ENCODE measurements at regions not wholly inside any gene's neighbourhood (a gene's known extent, or its start where the extent isn't known, plus 50 kb on each side); places are given as distances from the start of the nearest gene placed in this dataset.
"Not testable (repeated sequence)": the region's sequence is repeated elsewhere in the genome, so short reads cannot be mapped to it uniquely, and the experiment has no call there.

DNA sequence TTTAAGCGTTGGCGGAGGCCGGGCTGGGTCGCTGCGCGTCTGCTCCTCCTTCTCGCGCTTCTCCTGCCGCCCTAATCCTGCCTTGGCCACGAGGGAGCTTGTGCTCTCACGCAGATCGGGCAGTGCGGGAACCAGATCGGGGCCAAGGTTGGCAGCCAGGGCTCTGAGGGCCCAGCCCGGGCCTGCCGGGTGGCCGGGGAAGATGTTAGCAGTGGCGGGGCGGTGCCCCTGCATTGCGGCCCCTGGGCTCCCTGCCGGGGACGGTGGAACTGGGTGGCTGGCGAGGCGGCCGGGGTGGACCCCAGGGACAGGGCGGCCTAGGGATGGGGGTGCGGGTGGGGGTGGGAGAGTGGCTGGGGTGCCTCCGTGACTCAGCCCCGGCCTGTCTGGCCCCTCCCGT is 297.4 kb downstream of the CACNA1B start:
- ATAC-seq, H3K27ac Mint-ChIP-seq, H3K9me3 Mint-ChIP-seq, H3K4me3 Mint-ChIP-seq, H3K27me3 Mint-ChIP-seq, H3K36me3 Mint-ChIP-seq, H3K4me1 Mint-ChIP-seq: not testable (repeated sequence)

DNA sequence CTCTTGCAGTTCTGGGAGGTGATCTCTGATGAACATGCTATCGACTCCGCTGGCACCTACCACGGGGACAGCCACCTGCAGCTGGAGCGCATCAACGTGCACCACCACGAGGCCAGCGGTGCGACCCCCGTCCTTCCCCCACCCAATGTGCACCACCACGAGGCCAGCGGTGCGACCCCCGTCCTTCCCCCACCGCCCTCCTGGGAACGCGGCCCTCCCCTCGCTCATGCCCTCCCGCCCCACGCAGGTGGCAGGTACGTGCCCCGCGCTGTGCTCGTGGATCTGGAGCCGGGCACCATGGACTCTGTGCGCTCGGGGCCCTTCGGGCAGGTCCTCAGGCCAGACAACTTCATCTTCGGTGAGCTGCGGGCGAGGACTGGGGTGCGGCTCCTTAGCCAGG is 297.8 kb downstream of the CACNA1B start:
- not testable (repeated sequence) for H3K4me3 Mint-ChIP-seq, H3K36me3 Mint-ChIP-seq, H3K9me3 Mint-ChIP-seq, H3K27ac Mint-ChIP-seq, ATAC-seq, H3K4me1 Mint-ChIP-seq, H3K27me3 Mint-ChIP-seq

DNA sequence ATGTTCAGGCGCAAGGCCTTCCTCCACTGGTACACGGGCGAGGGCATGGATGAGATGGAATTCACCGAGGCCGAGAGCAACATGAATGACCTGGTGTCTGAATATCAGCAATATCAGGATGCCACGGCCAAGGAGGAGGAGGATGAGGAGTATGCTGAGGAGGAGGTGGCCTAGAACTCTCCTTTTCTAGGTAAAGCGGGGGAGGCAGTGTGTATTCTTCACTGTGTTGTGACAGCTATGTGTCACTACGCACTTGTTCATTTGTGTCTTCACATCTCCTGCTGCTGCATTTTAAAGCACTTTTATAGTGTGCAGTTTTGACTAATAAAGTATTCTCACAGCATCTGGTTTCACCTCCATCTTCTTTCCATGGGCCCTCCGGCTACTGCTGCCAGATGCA is 299.5 kb downstream of the CACNA1B start:
- H3K9me3 Mint-ChIP-seq, H3K4me1 Mint-ChIP-seq, H3K27me3 Mint-ChIP-seq, ATAC-seq, H3K36me3 Mint-ChIP-seq, H3K27ac Mint-ChIP-seq, H3K4me3 Mint-ChIP-seq: not testable (repeated sequence)

DNA sequence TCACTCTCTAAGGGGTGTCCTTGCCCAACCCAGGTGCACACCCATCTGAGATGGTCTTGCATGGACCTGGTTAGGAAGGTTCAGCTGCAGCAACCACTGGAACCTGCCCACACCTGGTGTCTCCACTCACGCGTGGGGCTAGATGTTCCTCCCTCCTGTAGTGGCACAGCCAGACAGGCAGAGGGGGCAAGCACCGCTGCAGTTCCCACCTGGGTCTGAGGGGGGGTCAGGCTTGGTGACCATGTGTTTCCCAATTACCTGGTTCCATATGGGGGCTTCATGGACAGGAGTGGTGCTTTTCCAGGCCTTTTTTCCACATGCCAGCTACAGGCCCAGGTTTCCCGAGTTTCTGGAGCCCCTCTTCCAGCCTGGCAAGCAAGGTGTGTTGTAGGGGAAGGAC is 301.4 kb downstream of the CACNA1B start:
- H3K27ac Mint-ChIP-seq, H3K4me1 Mint-ChIP-seq, ATAC-seq, H3K9me3 Mint-ChIP-seq, H3K27me3 Mint-ChIP-seq, H3K4me3 Mint-ChIP-seq, H3K36me3 Mint-ChIP-seq: not testable (repeated sequence)

DNA sequence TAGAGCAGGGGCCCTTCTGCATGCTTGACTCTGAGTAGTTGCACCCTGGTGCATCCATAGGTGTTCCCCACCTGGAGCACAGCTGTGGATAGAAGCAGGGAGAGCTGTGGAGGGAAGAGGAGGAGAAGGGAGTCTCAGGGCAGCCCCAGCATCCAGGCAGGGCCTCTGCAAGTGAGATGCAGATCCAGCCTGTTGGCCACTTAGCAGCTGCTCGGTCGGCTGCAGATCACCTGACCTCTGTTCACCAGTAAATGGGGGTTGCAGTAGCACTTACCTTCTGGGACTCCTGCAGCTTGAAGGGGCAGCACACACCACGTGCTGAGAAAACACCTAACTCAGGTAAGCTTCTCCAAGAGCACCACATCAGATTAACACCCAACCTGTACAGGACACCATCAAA is 302.1 kb downstream of the CACNA1B start:
- not testable (repeated sequence) for H3K27ac Mint-ChIP-seq, H3K4me1 Mint-ChIP-seq, H3K4me3 Mint-ChIP-seq, ATAC-seq, H3K27me3 Mint-ChIP-seq, H3K36me3 Mint-ChIP-seq, H3K9me3 Mint-ChIP-seq

DNA sequence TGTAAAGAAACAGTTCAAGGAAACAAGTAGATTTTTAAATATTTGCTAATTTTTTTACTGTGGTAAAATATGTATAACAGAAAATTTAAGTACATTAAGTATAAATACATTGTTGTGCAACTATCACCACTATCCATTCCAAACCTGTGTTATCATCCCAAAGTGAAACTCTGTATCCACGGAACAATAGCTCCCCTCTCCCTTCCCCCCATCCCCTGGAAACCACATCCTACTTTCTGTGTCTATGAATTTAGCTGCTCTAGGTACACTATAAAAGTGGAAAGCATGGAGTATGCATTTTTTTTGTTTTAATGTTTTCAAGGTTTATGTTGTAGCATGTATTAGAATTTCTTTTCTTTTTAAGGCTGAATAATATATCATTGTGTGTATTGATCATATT is 304.4 kb downstream of the CACNA1B start:
- not testable (repeated sequence) for H3K27ac Mint-ChIP-seq, H3K27me3 Mint-ChIP-seq, H3K36me3 Mint-ChIP-seq, H3K4me1 Mint-ChIP-seq, ATAC-seq, H3K9me3 Mint-ChIP-seq, H3K4me3 Mint-ChIP-seq

DNA sequence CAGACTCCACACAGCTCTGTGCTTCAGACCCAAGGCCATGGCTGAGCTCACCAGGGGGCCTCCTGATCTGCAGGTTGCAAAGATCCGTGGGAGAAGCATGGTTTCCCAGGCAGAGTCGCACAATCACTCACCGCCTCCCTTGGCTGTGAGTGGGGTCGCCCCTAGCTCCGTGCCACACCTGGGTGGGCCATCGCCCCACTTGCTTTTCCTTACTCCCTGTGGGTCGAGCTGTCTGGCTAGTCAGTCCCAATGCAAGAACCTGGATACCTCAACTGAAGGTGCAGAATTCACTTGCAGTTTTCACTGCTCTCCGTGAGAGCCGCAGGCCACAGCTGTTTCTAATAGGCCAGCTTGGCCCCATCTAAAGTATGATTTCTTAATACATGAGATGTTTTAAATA is 319.6 kb downstream of the CACNA1B start:
- not testable (repeated sequence) for ATAC-seq, H3K4me1 Mint-ChIP-seq, H3K9me3 Mint-ChIP-seq, H3K27ac Mint-ChIP-seq, H3K36me3 Mint-ChIP-seq, H3K27me3 Mint-ChIP-seq, H3K4me3 Mint-ChIP-seq

DNA sequence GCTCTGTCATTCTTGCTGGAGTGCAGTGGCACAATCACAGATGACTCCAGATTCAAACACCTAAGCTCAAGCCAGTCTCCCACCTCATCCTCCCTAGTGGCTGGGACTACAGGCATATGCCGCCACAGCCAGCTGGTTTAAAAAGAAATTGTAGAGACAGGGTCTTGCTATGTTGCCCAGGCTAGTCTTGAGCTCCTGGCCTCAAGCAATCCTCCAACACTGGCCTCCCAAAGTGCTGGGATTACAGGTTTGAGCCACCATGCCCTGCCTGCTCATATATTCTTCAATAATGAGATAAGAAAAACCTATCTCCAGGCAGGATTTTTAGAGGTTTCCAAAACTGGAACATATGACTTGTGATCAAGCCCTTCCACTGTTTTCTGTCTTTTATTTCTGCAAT is 321.4 kb downstream of the CACNA1B start:
- not testable (repeated sequence) for H3K27ac Mint-ChIP-seq, H3K4me3 Mint-ChIP-seq, H3K27me3 Mint-ChIP-seq, H3K4me1 Mint-ChIP-seq, H3K9me3 Mint-ChIP-seq, H3K36me3 Mint-ChIP-seq, ATAC-seq

DNA sequence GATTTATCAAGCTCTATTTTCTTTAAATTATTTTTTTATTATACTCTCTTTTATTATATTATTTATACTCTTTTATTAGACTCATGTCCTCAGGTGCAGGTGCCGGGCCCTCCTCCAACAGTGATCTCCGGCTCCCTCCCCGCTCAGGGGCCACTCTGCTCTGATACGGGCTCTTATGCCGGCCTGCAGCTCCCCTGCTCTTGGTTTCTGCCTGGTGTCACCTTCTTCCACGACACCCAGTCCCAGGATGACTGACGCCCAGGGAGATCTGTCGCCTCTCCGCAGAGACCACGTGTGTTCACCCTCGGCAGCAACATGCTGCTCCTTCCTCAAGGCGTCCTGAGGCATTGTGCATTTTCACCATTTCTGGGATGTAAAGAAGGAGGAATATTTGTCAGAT is 322.3 kb downstream of the CACNA1B start:
- H3K4me3 Mint-ChIP-seq, H3K27ac Mint-ChIP-seq, H3K27me3 Mint-ChIP-seq, H3K36me3 Mint-ChIP-seq, ATAC-seq, H3K4me1 Mint-ChIP-seq, H3K9me3 Mint-ChIP-seq: not testable (repeated sequence)

DNA sequence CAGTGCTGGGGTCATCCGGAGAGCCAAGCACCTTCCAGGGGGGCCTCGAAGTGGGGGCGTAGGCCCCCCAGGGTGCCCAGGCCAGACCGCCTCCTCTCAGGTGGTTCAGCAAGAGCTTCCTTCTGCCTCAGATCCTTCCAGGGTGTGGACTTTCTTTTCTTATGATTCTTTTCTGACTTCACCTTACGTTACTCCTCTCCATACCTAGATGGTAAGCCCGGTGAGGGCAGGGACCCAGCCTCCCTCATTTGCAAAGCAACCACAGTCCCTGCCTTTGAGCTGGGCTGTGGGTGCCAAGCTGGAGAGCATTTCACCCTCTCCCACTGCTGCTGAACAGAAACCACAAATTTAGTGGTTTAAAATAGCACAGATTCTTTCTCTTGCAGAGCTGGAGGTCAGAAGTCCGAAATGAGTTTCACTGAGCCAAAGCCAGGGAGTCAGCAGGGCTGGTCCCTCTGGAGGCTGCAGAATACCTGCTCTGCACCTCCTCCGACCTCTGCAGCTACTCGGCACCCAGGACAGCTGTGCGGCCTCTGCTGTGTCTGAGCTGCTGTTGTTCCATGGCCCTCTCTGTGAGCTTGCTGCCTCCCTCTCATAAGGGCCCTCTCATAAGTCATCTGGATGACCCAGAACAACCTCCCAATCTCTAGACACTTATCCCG is 323.0 kb downstream of the CACNA1B start:
- not testable (repeated sequence) for H3K36me3 Mint-ChIP-seq, H3K4me1 Mint-ChIP-seq, H3K27ac Mint-ChIP-seq, H3K4me3 Mint-ChIP-seq, H3K9me3 Mint-ChIP-seq, H3K27me3 Mint-ChIP-seq
- ATAC-seq = peak; percentile 53

DNA sequence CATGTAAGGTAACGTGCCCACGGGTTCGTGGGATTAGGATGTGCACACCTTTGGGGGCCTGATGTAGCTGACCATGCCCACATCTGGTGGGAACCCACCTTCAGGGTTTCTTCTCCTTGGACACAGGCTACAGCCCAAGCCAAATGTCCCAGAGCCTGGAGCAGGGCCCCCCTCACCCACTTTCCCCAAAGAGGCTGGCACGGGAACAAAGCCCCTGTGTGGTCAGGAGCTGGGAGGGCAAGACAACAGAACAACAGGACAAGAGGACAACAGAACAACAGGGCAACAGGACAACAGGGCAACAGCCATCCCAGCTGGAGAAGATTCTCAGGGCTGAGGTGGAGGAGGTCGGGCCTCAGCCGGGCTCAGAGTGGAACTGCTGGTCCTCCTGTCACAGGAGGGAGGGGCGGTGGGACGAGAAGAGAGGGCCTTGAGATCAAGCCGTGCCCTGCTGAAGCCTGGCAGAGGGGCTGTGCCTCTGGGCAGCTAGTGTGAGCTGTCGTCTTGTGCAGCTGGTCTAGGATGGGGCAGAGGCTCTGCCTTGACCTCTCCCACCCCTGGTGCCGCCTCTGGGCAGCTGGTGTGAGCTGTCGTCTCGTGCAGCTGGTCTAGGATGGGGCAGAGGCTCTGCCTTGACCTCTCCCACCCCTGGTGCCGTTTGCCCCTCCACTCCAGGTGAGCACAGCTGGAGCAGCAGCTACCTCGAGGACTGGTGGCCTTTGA is 323.7 kb downstream of the CACNA1B start:
- not testable (repeated sequence) for H3K4me3 Mint-ChIP-seq, H3K27ac Mint-ChIP-seq, H3K9me3 Mint-ChIP-seq, H3K27me3 Mint-ChIP-seq, H3K36me3 Mint-ChIP-seq, H3K4me1 Mint-ChIP-seq
- peak; percentile 16 for ATAC-seq

DNA sequence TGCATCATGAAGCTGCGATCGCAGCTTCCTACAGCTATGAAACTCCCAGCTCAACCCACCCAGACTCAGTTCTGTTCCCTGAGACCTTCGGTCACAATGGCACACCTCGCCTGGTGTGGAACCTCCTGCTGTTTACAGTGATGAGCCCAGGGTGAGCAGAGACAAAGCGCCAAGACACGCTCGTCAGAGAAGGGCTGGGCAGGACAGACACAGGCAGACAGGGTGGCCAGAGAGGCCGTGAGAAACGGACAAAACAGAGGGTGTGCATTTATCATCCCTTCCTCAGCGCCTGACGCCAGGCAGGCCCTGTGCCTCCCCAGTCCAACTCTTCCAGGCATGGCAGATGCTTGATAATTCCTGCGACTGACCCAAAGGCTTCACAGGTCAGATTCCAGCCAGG is 324.5 kb downstream of the CACNA1B start:
- H3K9me3 Mint-ChIP-seq, H3K27me3 Mint-ChIP-seq, H3K4me1 Mint-ChIP-seq, H3K27ac Mint-ChIP-seq, H3K4me3 Mint-ChIP-seq, H3K36me3 Mint-ChIP-seq, ATAC-seq: not testable (repeated sequence)

DNA sequence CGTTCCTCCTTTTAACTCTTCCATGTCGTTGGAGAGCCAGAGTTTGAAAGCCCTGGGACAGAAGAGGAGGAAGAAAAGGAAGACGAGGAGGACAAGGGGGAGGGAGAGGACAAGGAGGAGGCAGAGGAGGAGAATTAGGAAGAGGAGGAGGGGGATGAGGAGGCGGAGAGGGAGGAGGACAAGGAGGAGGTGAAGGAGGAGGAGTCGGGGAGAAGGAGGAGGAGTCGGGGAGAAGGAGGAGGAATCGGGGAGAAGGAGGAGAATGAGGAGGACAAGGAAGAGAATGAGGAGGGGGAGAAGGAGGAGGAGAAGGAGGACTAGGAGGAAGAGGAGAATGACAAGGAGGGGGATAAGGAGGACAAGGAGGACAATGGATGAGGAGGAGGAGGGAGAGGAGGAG is 325.7 kb downstream of the CACNA1B start:
- H3K36me3 Mint-ChIP-seq, H3K4me1 Mint-ChIP-seq, H3K27me3 Mint-ChIP-seq, H3K9me3 Mint-ChIP-seq, ATAC-seq, H3K4me3 Mint-ChIP-seq, H3K27ac Mint-ChIP-seq: not testable (repeated sequence)

DNA sequence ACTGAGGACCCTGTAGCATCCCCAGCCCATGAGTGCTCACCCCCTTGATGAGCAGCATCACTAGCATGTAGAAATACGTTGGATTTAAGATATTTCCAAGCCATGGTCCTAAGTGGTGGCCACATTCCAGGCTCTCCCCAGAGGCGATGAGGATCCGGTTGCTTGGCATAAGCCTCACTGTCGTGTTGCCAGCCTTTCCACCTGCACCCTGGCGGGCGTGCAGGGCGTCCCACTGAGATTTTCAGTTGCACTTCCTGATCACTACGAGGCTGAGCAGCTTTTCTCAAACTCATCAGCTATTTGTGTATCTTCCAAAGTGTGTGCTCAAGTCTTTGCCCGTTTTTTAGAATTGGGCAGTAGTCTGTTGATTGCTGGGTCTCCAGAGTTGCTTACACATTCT is 326.3 kb downstream of the CACNA1B start:
- H3K27ac Mint-ChIP-seq, ATAC-seq, H3K9me3 Mint-ChIP-seq, H3K36me3 Mint-ChIP-seq, H3K4me3 Mint-ChIP-seq, H3K27me3 Mint-ChIP-seq, H3K4me1 Mint-ChIP-seq: not testable (repeated sequence)

DNA sequence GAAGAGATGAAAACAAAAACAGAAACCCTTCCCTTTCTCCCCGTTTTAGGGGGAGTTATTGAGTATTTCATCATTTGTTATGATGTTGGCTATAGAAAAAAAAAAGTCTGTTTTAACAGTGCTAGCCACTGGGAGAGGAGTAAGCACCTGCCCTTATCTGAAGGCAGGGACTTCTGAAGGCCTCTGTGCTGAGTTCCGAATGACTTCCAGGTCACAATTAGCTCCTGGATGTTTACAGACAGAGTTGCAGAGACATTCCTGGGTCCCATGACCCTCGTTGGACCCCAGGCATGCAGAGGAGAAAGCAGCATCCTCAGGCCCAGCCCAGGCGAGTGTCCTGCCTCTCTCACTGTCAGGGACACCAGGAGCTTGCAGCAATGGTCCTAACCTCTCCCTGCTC is 328.5 kb downstream of the CACNA1B start:
- H3K36me3 Mint-ChIP-seq, H3K27me3 Mint-ChIP-seq, H3K27ac Mint-ChIP-seq, ATAC-seq, H3K9me3 Mint-ChIP-seq, H3K4me1 Mint-ChIP-seq, H3K4me3 Mint-ChIP-seq: not testable (repeated sequence)

DNA sequence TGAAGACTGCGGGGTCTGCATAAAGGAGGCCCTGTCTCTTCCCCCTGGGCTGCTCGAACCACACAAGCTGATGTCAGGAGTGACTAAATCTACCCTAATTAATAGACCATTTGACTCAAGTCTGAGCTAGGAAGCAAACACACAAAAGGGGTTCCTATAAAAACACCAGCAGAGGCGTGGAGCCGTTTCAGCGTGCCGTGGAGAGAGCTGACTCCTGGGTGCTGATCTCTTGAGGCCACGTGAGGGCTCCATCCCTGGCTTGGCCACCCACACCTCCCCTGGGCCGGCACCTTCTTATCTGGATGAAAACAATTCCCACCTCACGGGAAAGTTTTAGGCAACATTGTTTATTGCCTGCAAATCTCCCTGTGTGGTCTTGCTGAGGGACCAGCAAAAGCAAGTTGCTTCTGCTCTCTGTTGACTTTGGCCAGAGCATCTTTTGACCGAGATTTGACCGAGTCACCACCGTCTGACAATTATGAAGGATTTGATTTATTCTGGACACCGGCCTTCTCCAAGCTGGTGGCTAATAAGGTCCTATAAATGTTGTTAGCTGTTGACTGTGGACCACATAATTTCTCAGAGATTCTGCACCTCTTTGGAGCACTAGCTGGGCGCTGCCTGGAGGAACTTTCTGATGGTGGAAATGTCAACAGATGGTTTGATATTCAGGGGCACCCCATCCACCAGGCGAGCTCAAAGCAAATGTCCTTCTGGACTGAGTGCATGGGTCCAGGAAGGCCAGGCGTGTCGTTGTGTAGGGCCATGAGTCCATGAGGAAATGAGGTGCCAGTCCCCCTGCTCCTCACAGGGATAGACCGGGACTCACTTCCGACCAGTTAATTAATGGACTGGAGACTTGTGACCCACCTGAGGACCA is 330.0 kb downstream of the CACNA1B start:
- not testable (repeated sequence) for ATAC-seq, H3K27me3 Mint-ChIP-seq, H3K36me3 Mint-ChIP-seq, H3K9me3 Mint-ChIP-seq, H3K27ac Mint-ChIP-seq, H3K4me1 Mint-ChIP-seq, H3K4me3 Mint-ChIP-seq

Measured in stimulated activated memory B cell treated with anti-CD40 and anti-IgM and Interleukin-4, amounts not matched to agents 10 μg/mL and 1 μg/mL and 100 μg/mL, for 72 hours (primary cell).